ENCODE measurements at regions not wholly inside any gene's neighbourhood (a gene's known extent, or its start where the extent isn't known, plus 50 kb on each side); places are given as distances from the start of the nearest gene placed in this dataset.

- no peak for TF ChIP-seq POLR2A (IDR thresholded peaks at IDR 0.05; ENCODE audit: extremely low read depth, insufficient read length)
- TF ChIP-seq CTCF (IDR thresholded peaks at IDR 0.05; ENCODE audit: low read depth, low read length): no peak
- TF ChIP-seq MYC (IDR thresholded peaks at IDR 0.05; ENCODE audit: low read depth, low read length): no peak
- TF ChIP-seq MAX (IDR thresholded peaks at IDR 0.05; ENCODE audit: low read depth, low read length): no peak
Measured at GRCh38 chr6:48472091-48472490, 361.1 kb upstream of the PTCHD4 start.

All from NB4 (cell line).